NCI-H345 (cell line): ENCODE measurements at regions not wholly inside any gene's neighbourhood (a gene's known extent, or its start where the extent isn't known, plus 50 kb on each side); places are given as distances from the start of the nearest gene placed in this dataset.

Experiments
- DNase-seq: peaks from one replicate; lab custom pipeline; 2025; lab: John Stamatoyannopoulos, UW

DNA sequence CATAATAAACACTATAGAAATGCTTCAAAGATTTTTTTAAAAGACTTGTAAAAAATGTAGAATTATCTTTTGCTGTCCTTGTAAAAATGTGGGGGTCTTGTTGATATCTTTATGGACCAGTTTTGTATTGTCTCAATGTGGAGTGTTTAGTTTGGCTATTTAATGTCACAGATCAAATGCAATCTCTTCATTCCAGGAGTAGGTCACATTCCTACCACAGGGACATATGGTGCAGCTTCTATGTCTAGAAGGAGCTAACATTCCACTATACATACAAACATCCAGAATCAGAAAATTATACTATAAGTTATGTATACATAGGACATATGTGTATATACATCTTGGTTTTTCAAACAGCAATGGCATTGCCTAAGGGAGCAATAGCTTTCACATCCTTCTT lies 345.7 kb downstream of the BMP4 start:
- DNase-seq: no peak

DNA sequence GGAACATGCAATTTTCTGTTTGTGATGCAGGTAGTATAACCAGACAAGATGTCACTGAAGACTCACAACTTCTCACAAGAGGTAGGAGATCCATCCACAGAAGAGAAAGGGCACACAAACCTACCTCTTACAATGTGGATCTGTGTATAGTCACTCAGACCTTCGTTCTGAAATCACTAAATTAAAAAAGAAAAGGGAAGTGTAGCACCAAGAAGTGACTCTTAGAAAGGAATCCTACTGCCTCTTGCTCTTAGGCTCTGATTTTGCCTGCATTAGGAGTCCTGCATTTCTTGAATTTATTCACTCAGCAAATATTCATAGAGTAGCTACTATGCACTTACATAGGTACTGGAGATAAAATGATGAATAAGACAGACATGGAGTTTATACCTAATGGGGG lies 347.6 kb downstream of the BMP4 start:
- no peak for DNase-seq

DNA sequence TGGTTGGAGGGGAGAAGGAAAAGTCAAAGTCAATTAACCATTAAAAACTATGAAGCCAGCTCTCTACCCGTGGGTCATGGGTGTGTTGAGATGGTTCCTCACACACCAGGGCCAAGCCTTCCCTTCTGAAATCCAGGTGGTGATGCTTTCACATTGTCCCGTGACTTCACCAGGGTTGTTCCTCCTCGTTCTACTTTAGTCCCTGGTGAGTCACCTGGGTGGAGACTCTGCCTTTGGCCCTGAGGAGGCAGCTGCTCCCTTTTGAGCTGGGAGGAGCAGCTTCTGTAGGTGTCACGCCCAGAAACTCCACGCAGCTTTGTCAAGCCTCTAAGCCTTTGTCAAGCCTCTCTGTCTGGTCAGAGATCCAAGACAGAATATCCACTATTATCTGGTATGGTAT lies 348.3 kb downstream of the BMP4 start:
- DNase-seq: no peak

DNA sequence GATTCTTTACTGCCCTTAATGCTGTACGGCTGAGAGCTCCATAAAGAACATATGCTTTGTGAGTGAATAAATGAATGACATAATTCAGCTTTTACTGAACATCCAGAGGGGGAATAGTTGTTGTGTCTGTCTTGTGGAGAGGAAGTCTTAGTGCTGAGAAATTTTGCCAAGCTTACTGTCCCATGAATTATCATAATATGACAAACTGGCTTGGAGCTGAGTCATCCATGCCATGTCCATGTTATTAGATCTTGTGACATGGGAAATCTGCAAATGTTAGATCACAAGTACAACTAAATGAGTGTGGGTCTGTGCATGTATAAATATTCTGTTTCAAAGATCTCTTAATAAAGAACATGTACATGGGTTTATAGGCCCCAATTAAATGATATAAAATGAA lies 350.4 kb downstream of the BMP4 start:
- no peak for DNase-seq

DNA sequence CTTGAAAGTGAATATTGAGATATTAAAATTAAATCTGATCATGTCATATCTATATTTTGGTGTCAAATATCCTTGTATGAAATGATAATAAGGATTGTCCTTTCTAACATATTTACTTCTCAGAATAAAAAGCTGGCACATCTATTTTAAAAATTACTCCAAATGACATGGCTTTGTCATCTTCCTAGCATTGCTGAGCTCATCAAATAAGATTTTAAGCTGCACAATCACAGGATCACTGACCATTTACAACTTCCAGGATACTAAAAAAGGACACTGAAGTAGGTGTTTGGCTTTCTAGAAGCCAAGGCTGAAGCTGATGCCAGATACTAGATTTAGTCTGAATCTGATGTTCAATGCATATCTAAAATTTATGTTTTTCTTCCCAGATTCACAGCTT lies 351.1 kb downstream of the BMP4 start:
- DNase-seq: no peak

GRCh38 chr14:53603994-53604393 lies 352.6 kb downstream of the BMP4 start:
- DNase-seq: no peak

- no peak for DNase-seq
Observed at GRCh38 chr14:53601409-53601808, 355.2 kb downstream of the BMP4 start.

DNA sequence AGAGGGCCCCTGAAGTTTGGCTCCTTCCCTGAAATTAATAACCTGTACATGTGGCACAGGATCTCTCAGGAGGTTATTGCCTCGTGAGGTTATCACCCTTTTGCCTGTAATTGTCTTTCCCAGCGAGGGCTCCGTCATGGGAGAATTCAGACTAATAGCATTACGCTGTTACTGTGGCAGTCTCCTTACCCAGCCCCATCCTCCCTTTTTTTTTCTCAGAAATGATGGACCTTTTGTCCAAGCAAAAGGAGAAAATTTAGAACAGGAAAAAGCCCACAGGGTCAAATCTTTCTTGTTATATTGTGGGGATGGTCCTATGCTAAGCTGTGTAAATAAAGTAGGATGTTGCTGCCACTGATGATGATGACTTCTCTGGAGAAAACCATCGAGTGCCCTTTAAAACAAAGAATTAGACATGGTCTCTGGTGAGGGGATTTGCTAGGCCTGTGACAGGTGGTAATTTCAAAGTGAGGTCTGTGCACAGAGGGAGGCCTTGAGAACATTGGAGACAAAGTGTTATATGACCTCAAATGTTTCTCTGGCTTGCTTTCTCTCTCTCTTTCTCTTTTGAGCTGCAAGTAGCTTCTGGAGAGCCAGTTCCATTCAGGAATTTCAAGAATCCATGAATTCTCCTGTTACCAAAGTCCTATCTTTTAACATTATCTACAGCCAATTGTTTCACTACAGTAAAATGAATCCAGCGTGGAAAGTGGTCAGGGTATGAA lies 357.2 kb downstream of the BMP4 start:
- DNase-seq: peak; percentile 75

DNA sequence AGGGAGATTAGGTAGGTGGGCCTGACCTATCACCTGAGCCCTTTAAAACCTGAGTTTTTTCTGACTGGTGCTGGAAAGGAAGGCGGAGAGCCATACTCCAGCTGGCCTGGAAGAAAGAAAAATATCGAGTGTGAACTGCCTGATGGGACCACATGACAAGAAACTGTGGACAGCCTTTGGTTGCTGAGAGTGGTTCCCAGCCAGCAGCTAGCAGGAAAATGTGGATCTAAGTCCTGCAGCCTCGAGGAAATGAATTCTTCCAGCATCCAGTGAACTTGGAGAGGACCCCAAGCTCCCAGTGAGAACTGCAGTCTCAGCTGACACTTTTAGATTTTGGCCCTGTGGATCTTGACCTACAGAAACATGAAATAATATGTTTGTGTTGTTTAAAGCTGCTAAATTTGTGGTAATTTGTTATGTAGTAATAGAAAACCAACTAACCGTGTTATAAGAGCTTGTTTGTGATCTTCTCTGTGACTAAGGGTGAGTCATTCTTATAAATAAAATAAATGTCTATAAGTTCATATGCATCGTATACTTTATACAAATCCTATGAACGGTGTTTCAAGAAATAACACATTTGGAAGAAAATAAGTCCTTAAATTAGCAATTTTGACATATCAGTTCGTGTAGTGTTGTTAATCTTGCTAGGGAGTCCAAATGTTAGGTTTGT lies 359.6 kb downstream of the BMP4 start:
- DNase-seq: no peak

DNA sequence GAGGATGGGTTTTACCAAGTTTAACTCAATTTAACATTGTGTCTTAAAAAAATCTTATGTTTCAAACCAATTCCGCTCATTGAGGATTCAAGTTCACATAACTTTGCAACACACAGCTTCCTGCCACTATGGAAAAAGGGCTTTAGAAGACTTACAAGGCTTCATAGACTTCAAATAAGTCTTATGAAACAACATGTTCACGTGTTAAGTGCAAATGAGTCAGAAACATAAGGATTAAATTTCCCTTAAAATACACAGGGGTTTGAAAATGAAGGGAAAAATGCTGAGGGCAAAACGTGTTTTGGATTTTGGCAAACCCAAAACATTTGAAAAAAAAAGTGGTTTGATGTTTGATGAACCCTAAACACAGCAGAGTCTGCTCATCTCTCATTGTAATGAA lies 364.8 kb downstream of the BMP4 start:
- DNase-seq: no peak

DNA sequence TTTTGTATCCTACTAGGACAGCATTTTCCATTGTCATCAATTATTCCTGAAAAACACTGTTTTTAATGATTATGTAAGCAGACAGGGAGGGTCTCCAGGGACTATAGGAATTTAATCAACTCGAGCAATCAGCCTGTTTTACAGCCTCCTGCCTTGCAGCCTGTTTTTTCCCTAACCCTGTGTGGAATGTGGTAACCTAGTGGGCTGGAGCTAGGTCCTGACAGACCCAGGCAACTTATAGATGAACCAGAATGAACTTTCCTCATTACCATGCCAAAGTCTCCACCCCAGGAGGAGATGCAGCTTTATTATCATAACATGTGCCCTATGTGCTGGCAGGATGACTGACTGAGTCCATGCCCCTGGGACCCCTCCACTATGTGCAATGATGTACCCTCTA lies 375.1 kb downstream of the BMP4 start:
- no peak for DNase-seq

GRCh38 chr14:53571641-53572328 lies 384.8 kb downstream of the BMP4 start:
- DNase-seq: no peak

- DNase-seq: no peak
Observed at GRCh38 chr14:53570411-53571387, 385.9 kb downstream of the BMP4 start.

GRCh38 chr14:53569446-53569845 lies 387.2 kb downstream of the BMP4 start:
- no peak for DNase-seq

DNA sequence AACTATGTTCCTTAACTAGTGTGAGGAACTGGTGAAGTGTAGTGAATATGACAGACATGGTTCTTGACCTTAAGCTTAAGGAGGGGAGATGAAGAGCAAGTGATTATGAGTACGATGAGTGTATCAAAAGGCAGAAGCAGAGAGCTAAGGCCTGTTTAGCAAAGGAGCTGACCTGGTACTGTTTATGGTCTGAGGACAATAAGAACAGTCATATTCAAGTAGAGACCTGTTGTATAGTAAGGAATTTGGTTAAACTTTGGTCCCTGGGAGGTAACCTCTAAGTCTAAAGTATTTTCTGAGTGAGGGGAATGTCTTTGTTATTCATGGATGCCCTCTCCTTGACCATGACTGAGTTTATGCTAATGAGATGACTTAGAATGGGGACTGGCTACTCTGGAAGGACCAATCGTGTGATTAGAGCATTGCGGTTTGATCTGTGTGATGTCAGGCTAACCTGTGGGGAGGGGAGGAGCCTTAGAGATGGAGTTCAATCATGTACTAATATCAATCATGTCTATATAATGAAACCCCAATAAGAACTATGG lies 389.3 kb downstream of the BMP4 start:
- DNase-seq: no peak

- no peak for DNase-seq
Observed at GRCh38 chr14:53564870-53565269, 391.8 kb downstream of the BMP4 start.

- DNase-seq: no peak
Observed at GRCh38 chr14:53563628-53564027, 393.0 kb downstream of the BMP4 start.

DNA sequence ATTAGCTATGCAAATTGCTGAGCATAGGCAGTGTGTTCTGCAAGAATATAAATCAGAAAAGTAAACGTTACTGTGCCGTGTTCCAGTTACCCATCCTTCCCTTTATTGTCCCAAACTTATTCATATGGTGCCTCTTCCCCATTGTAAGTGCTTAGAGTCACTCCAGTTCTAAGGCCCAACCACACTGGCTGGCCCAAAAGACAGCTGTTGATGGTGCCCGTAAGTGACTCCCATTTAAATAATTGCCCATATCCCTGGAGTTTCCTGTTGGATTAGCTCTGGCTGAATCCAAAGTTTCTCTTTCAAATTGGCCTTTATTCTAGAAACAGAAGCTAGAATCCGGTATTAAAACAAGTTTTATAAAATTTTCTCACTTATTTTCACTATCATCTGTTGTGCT lies 400.1 kb upstream of the DDHD1 start:
- no peak for DNase-seq

DNA sequence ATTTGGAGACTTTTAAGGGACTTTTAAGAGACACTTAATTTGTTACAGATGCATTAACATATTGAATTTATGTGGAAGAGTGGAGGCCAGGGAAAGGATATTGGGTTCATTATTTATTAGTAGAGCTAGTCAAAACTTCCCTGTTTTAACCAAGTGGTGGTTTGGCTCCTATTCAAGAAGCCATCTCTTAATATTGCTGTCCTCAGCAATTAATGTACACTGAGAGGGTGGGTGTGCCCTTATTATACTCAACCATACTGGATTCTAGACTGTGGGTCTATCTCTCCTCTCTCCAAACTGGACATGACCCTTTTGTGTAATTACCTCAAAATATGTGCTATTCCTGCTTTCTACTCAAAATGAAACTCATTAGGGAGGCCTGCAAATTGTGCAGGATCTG lies 398.7 kb upstream of the DDHD1 start:
- no peak for DNase-seq

DNA sequence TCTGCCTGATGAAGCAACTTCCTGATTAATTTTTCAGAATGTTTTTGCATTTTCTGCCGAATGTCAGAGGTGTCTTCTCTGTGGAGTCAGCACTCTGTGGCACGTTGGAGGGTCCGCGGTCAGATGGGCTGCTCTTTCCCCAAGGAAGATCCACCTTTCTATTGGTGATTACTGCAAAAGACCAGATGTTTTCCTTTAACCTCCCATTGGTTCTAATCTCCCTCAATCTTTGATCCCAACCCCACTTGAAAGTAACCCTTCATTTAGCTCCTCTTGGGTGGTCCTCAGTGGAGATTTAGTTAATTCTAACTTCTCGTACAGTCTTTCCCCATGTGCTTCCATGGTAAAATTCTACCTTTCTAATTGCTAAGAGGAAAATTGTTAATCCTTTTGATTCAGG lies 397.7 kb upstream of the DDHD1 start:
- DNase-seq: no peak

- DNase-seq: no peak
Observed at GRCh38 chr14:53549956-53550355, 396.8 kb upstream of the DDHD1 start.

- no peak for DNase-seq
Observed at GRCh38 chr14:53547593-53547992, 394.5 kb upstream of the DDHD1 start.
